Caco-2 (cell line): ENCODE measurements at regions not wholly inside any gene's neighbourhood (a gene's known extent, or its start where the extent isn't known, plus 50 kb on each side); places are given as distances from the start of the nearest gene placed in this dataset.

Source experiments
- BruUV-seq: library from RNA; stranded (reverse); fragments of 400-500 nt; replicated peaks from 2 replicates; lab custom pipeline; 2021; lab: Mats Ljungman, UMichigan
- CTCF ChIA-PET: fragments of 300-600 bp; sonication (Branson Sonifier 250); formaldehyde crosslinking; loops from one replicate; lab custom pipeline; 2022; ENCODE audit warnings: antibody characterized with exemption; lab: Charles Lee
- POLR2A ChIA-PET: fragments of 300-600 bp; sonication (Branson Sonifier 250); formaldehyde crosslinking; loops from one replicate; lab custom pipeline; 2022; ENCODE audit warnings: antibody characterized with exemption; lab: Charles Lee
- DNase-seq, 2 experiments: peaks; one replicate each; pipeline versions ENCODE4 v3.0.0 to v3.0.0-alpha.2; 2020 to 2022
- H3K27me3 ChIP-seq: replicated peaks from 2 replicates; pipeline ENCODE4 v1.6.0; 2011; ENCODE audit warnings: low read length; ENCODE audit not compliant: control insufficient read depth, insufficient read depth
- H3K36me3 ChIP-seq: 2 replicates; pipeline ENCODE4 v1.5.1; 2011; ENCODE audit warnings: low read length; ENCODE audit not compliant: control insufficient read depth, insufficient read depth
- H3K4me1 ChIP-seq: fragments of 250-450 bp; sonication (Bioruptor Pico); 2 replicates; pipeline ENCODE4 v1.5.1; 2020; ENCODE audit warnings: mild to moderate bottlenecking
- H3K4me3 ChIP-seq: 2 replicates; pipeline ENCODE4 v1.5.1; 2011; ENCODE audit warnings: low read depth, mild to moderate bottlenecking, control low read depth, low read length
- H3K9me3 ChIP-seq: fragments of 250-450 bp; sonication (Bioruptor Pico); 2 replicates; pipeline ENCODE4 v1.5.1; 2020; ENCODE audit warnings: mild to moderate bottlenecking, moderate library complexity
- H3K27ac Mint-ChIP-seq: one replicate; pipeline ENCODE4 v1.8.0; 2022; ENCODE audit warnings: mixed read lengths; ENCODE audit not compliant: unreplicated experiment
- H3K27me3 Mint-ChIP-seq: one replicate; pipeline ENCODE4 v1.8.0; 2022; ENCODE audit warnings: mixed read lengths; ENCODE audit not compliant: insufficient read depth, unreplicated experiment
- H3K36me3 Mint-ChIP-seq: one replicate; pipeline ENCODE4 v1.8.0; 2022; ENCODE audit warnings: mild to moderate bottlenecking, mixed read lengths; ENCODE audit not compliant: insufficient read depth, unreplicated experiment
- H3K4me1 Mint-ChIP-seq: one replicate; pipeline ENCODE4 v1.8.0; 2022; ENCODE audit warnings: low read depth, mixed read lengths; ENCODE audit not compliant: unreplicated experiment
- H3K4me3 Mint-ChIP-seq: one replicate; pipeline ENCODE4 v1.8.0; 2022; ENCODE audit warnings: mild to moderate bottlenecking, moderate library complexity, mixed read lengths; ENCODE audit not compliant: unreplicated experiment
- H3K9me3 Mint-ChIP-seq: one replicate; pipeline ENCODE4 v1.8.0; 2022; ENCODE audit warnings: mixed read lengths; ENCODE audit not compliant: unreplicated experiment
- intact Hi-C: fragments of 100-400 bp; cut with micrococcal nuclease; formaldehyde crosslinking; loops from one replicate; pipeline ENCODE4 v1.10.0; 2022; ENCODE audit not compliant: unreplicated experiment
- TF ChIP-seq, protein P1 (sequence below), 2 experiments: fragments of 200-600 bp in 1 of 2; IDR thresholded peaks; 1 replicate in 1 of 2; 2 replicates in 1 of 2; pipeline versions ENCODE4 v1.5.1 to v1.8.0; 2011 to 2022; ENCODE audit warnings: antibody characterized with exemption in 1 of 2, control low read depth in 1 of 2, inconsistent platforms in 1 of 2, low read depth in 1 of 2, low read length in 1 of 2, mild to moderate bottlenecking in 1 of 2, moderate library complexity in 1 of 2; ENCODE audit not compliant: insufficient read depth in 1 of 2, severe bottlenecking in 1 of 2, unreplicated experiment in 1 of 2

DNA sequence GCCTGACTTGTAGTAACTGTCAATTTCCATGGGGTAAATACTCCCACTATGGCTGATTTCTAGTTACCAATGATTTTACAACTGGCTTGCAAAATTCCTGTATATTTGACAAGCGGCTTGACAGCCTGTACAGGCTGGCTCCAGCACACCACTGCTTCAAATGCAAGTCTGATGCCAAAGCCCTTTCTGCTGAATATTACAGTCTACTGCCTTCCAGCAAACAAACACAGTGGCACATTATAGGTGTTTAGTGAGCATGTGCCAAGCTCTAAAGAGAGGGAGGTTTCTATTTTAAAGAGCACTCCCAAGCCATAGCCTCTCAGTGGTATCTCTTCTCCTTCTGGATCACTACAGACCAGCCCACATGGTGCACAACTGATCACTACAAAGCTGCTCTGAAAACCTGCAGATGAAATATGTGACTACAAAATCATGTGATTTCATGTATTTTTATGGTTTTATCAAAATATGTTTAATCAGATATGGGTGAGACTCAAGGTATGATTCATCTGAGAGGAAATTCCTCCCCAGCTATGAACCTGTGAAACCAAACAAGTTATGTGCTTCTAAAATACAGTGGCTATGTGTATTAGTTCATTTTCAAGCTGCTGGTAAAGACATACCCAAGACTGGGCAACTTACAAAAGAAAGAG lies 101.5 kb downstream of the RPAP3 start:
- no TSS peak for BruUV-seq
- H3K4me3 Mint-ChIP-seq: no peak overlapping the region
- CTCF ChIA-PET: interaction anchor here (1.2 kb wide), 1 partner anchor 10 kb away, joined by 3 read pairs; no protein-coding TSS in a partner anchor

DNA sequence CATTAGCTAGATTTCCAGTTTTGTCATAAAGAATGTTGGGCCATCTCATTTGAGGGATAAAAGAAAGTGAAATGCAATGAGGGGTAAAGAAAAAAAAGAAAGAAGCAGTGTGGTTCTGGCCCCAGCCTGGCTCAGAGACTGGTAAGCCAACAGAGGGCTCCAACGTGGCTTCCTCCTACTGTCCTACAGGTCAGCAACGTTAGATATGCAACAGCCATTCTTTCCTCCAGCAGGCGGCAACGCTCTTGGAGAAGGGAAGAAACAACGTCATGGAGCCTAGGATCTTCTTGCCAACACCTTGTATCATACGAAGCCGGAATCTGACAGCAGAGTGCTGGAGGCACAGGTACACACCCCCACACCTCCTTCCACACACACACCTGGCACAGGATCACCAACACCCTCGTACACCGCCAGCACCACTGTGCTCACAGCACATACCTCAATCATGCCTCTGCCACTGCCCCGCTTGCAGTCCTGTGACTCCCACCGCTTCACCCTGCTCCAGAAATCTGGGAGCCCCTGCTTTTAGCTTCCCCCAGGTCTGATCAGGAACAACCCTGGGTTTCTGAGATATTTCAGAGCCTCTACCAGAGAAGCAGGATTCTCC lies 102.8 kb downstream of the RPAP3 start:
- H3K36me3 Mint-ChIP-seq: no peaks in the 10 kb centered on the region
- no peak overlapping the region for H3K27ac Mint-ChIP-seq
- intact Hi-C loops: no loop called here
- no peaks in the 10 kb centered on the region for H3K27me3 Mint-ChIP-seq
- ChIA-PET CTCF (no interaction called here), POLR2A (no interaction called here)
- peak in 1 of 2 experiments; percentile 6 for DNase-seq
- H3K9me3 ChIP-seq: peaks cover 12% of the 10 kb centered on the region
- TF ChIP-seq, protein P1, sequence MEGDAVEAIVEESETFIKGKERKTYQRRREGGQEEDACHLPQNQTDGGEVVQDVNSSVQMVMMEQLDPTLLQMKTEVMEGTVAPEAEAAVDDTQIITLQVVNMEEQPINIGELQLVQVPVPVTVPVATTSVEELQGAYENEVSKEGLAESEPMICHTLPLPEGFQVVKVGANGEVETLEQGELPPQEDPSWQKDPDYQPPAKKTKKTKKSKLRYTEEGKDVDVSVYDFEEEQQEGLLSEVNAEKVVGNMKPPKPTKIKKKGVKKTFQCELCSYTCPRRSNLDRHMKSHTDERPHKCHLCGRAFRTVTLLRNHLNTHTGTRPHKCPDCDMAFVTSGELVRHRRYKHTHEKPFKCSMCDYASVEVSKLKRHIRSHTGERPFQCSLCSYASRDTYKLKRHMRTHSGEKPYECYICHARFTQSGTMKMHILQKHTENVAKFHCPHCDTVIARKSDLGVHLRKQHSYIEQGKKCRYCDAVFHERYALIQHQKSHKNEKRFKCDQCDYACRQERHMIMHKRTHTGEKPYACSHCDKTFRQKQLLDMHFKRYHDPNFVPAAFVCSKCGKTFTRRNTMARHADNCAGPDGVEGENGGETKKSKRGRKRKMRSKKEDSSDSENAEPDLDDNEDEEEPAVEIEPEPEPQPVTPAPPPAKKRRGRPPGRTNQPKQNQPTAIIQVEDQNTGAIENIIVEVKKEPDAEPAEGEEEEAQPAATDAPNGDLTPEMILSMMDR (IDR thresholded peaks at IDR 0.05; ENCODE audit: insufficient read depth in 1 of 2, low read depth in 1 of 2, low read length in 1 of 2, severe bottlenecking in 1 of 2, unreplicated experiment in 1 of 2): peak in 1 of 2 experiments; percentile 15
- H3K4me3 ChIP-seq: no peak overlapping the region
- H3K27me3 ChIP-seq: no peaks in the 10 kb centered on the region
- no peak overlapping the region for H3K4me3 Mint-ChIP-seq
- no peaks in the 10 kb centered on the region for H3K4me1 Mint-ChIP-seq
- H3K4me1 ChIP-seq: no peaks in the 10 kb centered on the region
- H3K9me3 Mint-ChIP-seq: peaks cover 21% of the 10 kb centered on the region
- no TSS peak for BruUV-seq
- no peaks in the 10 kb centered on the region for H3K36me3 ChIP-seq

More for the DNA sequence above, 101.5 kb downstream of the RPAP3 start:
- TF ChIP-seq, protein P1 (IDR thresholded peaks at IDR 0.05; ENCODE audit: insufficient read depth in 1 of 2, low read depth in 1 of 2, low read length in 1 of 2, severe bottlenecking in 1 of 2, unreplicated experiment in 1 of 2): no peak
- Mint-ChIP-seq H3K36me3 (no peaks in the 10 kb centered on the region), H3K9me3 (peaks cover 27% of the 10 kb centered on the region), H3K4me1 (no peaks in the 10 kb centered on the region), H3K27ac (no peak overlapping the region), H3K27me3 (no peaks in the 10 kb centered on the region)
- Histone ChIP-seq H3K36me3 (no peaks in the 10 kb centered on the region), H3K9me3 (peaks cover 17% of the 10 kb centered on the region), H3K4me1 (no peaks in the 10 kb centered on the region), H3K4me3 (no peak overlapping the region), H3K27me3 (no peaks in the 10 kb centered on the region)
- intact Hi-C loops: no loop called here
- DNase-seq: no peak
- POLR2A ChIA-PET: no interaction called here

DNA sequence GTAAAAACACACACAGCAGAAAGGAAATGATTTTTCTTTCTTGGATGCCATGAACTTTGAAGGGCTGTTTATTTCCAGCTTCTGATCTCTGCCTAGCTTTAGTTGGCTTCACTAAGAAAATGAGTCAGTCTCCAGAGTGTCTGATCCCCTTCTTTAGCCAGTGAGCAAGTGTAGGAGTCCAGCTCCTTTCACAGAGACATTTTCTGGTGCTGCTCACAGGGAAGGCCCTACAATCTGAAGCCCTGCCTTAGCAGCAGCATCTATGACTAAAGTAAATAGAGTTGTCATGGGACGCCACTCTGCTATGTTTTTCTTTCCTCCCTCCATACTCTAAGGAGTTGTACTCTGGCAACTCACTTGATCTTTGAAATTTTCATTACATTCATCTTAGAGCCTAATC lies 103.5 kb downstream of the RPAP3 start:
- no peaks in the 10 kb centered on the region for H3K4me1 ChIP-seq
- H3K4me3 ChIP-seq: no peak overlapping the region
- no peaks in the 10 kb centered on the region for H3K27me3 ChIP-seq
- CTCF ChIA-PET: no interaction called here
- H3K36me3 ChIP-seq: no peaks in the 10 kb centered on the region
- POLR2A ChIA-PET: no interaction called here
- TF ChIP-seq, protein P1 (IDR thresholded peaks at IDR 0.05; ENCODE audit: insufficient read depth in 1 of 2, low read depth in 1 of 2, low read length in 1 of 2, severe bottlenecking in 1 of 2, unreplicated experiment in 1 of 2): no peak
- Mint-ChIP-seq H3K27me3 (no peaks in the 10 kb centered on the region), H3K4me3 (no peak overlapping the region), H3K27ac (no peak overlapping the region), H3K4me1 (no peaks in the 10 kb centered on the region), H3K36me3 (no peaks in the 10 kb centered on the region), H3K9me3 (peaks cover 13% of the 10 kb centered on the region)
- no peak for DNase-seq
- intact Hi-C loops: no loop called here
- no TSS peak for BruUV-seq
- peaks cover 8% of the 10 kb centered on the region; the same call in 1 of the 2 replicates for H3K9me3 ChIP-seq
